PFSK-1 (cell line): ENCODE measurements at regions not wholly inside any gene's neighbourhood (a gene's known extent, or its start where the extent isn't known, plus 50 kb on each side); places are given as distances from the start of the nearest gene placed in this dataset.

Source experiments
- FOXP2 ChIP-seq: optimal IDR thresholded peaks from 2 replicates; pipeline ENCODE3; 2011; ENCODE audit warnings: borderline replicate concordance, control low read depth, inconsistent platforms; ENCODE audit not compliant: insufficient read depth; ENCODE audit errors: extremely low read length, extremely low read depth
- POLR2AphosphoS5 ChIP-seq: IDR thresholded peaks from 2 replicates; pipeline ENCODE4 v1.6.1; 2012; ENCODE audit warnings: low read depth, mild to moderate bottlenecking, control low read depth, low read length, moderate library complexity
- SIN3A ChIP-seq: IDR thresholded peaks from 2 replicates; pipeline ENCODE4 v1.6.1; 2012; ENCODE audit warnings: mild to moderate bottlenecking, low read length, moderate library complexity, borderline replicate concordance; ENCODE audit not compliant: insufficient read depth
- TAF1 ChIP-seq: IDR thresholded peaks from 2 replicates; pipeline ENCODE4 v1.6.1; 2012; ENCODE audit warnings: low read length, control low read depth, borderline replicate concordance; ENCODE audit not compliant: insufficient read depth
- TF ChIP-seq, protein P1 (sequence below), 2 experiments: IDR thresholded peaks; 2 replicates each; pipeline versions ENCODE4 v1.6.1 to v1.8.0; 2011 to 2012; ENCODE audit warnings: low read depth in 2 of 2, low read length in 2 of 2, control low read depth in 1 of 2, inconsistent platforms in 1 of 2, mild to moderate bottlenecking in 1 of 2, moderate library complexity in 1 of 2; ENCODE audit not compliant: insufficient read depth in 1 of 2

GRCh38 chr1:55418208-55419000 is 203.2 kb upstream of the USP24 start:
- TF ChIP-seq POLR2AphosphoS5 (no peak), FOXP2 (no peak), SIN3A (no peak), TAF1 (no peak)
- TF ChIP-seq, protein P1, sequence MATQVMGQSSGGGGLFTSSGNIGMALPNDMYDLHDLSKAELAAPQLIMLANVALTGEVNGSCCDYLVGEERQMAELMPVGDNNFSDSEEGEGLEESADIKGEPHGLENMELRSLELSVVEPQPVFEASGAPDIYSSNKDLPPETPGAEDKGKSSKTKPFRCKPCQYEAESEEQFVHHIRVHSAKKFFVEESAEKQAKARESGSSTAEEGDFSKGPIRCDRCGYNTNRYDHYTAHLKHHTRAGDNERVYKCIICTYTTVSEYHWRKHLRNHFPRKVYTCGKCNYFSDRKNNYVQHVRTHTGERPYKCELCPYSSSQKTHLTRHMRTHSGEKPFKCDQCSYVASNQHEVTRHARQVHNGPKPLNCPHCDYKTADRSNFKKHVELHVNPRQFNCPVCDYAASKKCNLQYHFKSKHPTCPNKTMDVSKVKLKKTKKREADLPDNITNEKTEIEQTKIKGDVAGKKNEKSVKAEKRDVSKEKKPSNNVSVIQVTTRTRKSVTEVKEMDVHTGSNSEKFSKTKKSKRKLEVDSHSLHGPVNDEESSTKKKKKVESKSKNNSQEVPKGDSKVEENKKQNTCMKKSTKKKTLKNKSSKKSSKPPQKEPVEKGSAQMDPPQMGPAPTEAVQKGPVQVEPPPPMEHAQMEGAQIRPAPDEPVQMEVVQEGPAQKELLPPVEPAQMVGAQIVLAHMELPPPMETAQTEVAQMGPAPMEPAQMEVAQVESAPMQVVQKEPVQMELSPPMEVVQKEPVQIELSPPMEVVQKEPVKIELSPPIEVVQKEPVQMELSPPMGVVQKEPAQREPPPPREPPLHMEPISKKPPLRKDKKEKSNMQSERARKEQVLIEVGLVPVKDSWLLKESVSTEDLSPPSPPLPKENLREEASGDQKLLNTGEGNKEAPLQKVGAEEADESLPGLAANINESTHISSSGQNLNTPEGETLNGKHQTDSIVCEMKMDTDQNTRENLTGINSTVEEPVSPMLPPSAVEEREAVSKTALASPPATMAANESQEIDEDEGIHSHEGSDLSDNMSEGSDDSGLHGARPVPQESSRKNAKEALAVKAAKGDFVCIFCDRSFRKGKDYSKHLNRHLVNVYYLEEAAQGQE (IDR thresholded peaks at IDR 0.05; ENCODE audit: insufficient read depth in 1 of 2, low read depth in 2 of 2, low read length in 2 of 2): no peak

DNA sequence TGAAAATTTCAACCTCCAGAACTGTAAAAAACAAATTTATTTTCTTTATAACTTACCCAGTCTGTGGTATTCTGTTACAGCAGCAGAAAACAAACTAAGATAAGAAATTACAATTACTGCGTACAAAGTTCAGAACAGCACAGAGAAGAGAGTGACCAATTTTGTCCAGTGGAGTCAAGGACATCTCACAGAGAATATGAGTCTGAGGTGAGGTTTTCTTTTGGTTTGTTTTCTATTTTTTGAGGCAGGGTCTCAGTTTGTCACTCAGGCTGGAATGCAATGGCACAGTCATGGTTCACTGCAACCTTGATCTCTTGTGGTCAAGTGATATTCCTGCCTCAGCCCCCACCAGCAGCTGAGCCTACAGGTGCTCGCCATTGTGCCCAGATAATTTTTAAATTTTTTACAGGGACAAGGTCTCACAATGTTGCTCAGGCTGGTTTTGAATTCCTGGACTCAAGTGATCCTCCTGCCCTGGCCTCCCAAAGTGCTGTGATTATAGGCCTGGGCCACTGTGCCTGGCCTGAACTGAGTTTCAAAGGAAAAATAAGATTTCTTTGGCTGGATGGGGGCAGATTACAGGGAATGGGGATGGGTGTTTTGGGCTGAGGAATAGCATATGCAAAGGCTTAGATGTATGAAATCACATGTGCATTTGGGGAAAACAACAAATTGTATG is 201.1 kb upstream of the USP24 start:
- TF ChIP-seq FOXP2: no peak
- no peak for TF ChIP-seq TAF1
- TF ChIP-seq, protein P1 (IDR thresholded peaks at IDR 0.05; ENCODE audit: insufficient read depth in 1 of 2, low read depth in 2 of 2, low read length in 2 of 2): no peak
- TF ChIP-seq SIN3A: no peak
- no peak for TF ChIP-seq POLR2AphosphoS5

DNA sequence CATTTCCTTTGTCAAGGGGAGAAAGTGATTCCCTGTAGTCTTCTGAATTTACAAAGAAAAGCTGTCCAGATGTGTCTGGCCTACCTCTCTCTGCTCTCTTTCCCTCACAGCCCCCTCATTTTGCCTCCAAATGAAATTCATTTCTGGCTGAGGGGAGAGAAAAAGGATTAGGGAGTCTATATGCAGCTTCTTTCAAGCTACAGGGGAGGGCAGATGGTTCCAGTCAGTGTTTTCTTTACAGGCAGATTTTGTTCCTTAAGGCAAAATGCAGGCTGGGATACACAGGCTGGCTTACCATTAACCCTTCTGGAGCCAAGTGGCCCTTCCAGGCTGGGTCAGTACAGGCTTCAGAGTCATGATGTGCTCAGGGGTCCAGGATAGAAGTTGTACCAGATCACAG is 198.1 kb upstream of the USP24 start:
- TF ChIP-seq POLR2AphosphoS5 (no peak), FOXP2 (no peak), TAF1 (no peak), SIN3A (no peak)
- TF ChIP-seq, protein P1 (IDR thresholded peaks at IDR 0.05; ENCODE audit: insufficient read depth in 1 of 2, low read depth in 2 of 2, low read length in 2 of 2): no peak

GRCh38 chr1:55412060-55412459 is 196.9 kb upstream of the USP24 start:
- TF ChIP-seq TAF1 (no peak), FOXP2 (no peak), POLR2AphosphoS5 (no peak), SIN3A (no peak)
- TF ChIP-seq, protein P1 (IDR thresholded peaks at IDR 0.05; ENCODE audit: insufficient read depth in 1 of 2, low read depth in 2 of 2, low read length in 2 of 2): no peak
